GM23338 (cell line): ENCODE measurements at regions not wholly inside any gene's neighbourhood (a gene's known extent, or its start where the extent isn't known, plus 50 kb on each side); places are given as distances from the start of the nearest gene placed in this dataset.

Experiments used
- ATAC-seq: fragments of 200-7000 bp; cut with Tn5 transposase; 3 replicates; pipeline ENCODE4 v1.9.1; 2020
- DNase-seq: peaks from one replicate; pipeline ENCODE4 v3.0.0-alpha.2; 2015; ENCODE audit warnings: low spot score
- H2AFZ ChIP-seq: fragments of 200-600 bp; sonication (generic); 2 replicates; pipeline ENCODE4 v1.8.0; 2016; ENCODE audit warnings: antibody characterized with exemption, mild to moderate bottlenecking, moderate library complexity
- H3F3A ChIP-seq: fragments of 200-600 bp; sonication (generic); replicated peaks from 2 replicates; pipeline ENCODE4 v1.8.0; 2017; ENCODE audit warnings: antibody characterized with exemption, mixed run types, low read depth
- H3K27ac ChIP-seq: fragments of 200-600 bp; sonication (generic); 2 replicates; pipeline ENCODE4 v1.6.1; 2016; ENCODE audit warnings: low read depth
- H3K27me3 ChIP-seq: fragments of 200-600 bp; sonication (generic); 2 replicates; pipeline ENCODE4 v1.8.0; 2016; ENCODE audit warnings: mild to moderate bottlenecking, mixed run types, moderate library complexity; ENCODE audit not compliant: insufficient read depth
- H3K36me3 ChIP-seq: fragments of 200-600 bp; sonication (generic); 2 replicates; pipeline ENCODE4 v1.8.0; 2016; ENCODE audit warnings: mild to moderate bottlenecking; ENCODE audit not compliant: insufficient read depth
- H3K4me1 ChIP-seq: fragments of 200-600 bp; sonication (generic); 2 replicates; pipeline ENCODE4 v1.8.0; 2016; ENCODE audit warnings: mild to moderate bottlenecking, moderate library complexity; ENCODE audit not compliant: insufficient read depth
- H3K4me2 ChIP-seq: fragments of 200-600 bp; sonication (generic); 2 replicates; pipeline ENCODE4 v1.7.1; 2017; ENCODE audit warnings: mixed run types
- H3K4me3 ChIP-seq: fragments of 200-600 bp; sonication (generic); 2 replicates; pipeline ENCODE4 v1.6.1; 2016; ENCODE audit warnings: mixed run types
- H3K79me2 ChIP-seq: fragments of 200-600 bp; sonication (generic); replicated peaks from 2 replicates; pipeline ENCODE4 v1.8.0; 2017; ENCODE audit warnings: mild to moderate bottlenecking; ENCODE audit not compliant: insufficient read depth
- H3K9me2 ChIP-seq: fragments of 200-600 bp; sonication (generic); 2 replicates; pipeline ENCODE4 v1.8.0; 2017; ENCODE audit not compliant: insufficient read depth
- H4K20me1 ChIP-seq: fragments of 200-600 bp; sonication (generic); replicated peaks from 2 replicates; pipeline ENCODE4 v1.8.0; 2017; ENCODE audit warnings: mild to moderate bottlenecking; ENCODE audit not compliant: insufficient read depth
- H3K27ac Mint-ChIP-seq: 2 replicates; pipeline ENCODE4 v1.8.0; 2020; ENCODE audit warnings: inconsistent platforms, mild to moderate bottlenecking, moderate library complexity, mixed read lengths
- H3K27me3 Mint-ChIP-seq: 3 replicates; pipeline ENCODE4 v1.8.0; 2022; ENCODE audit warnings: low read depth, mild to moderate bottlenecking, moderate library complexity, mixed read lengths, inconsistent platforms; ENCODE audit not compliant: insufficient read depth, poor library complexity
- H3K36me3 Mint-ChIP-seq: 3 replicates; pipeline ENCODE4 v1.8.0; 2021; ENCODE audit warnings: low read depth, mild to moderate bottlenecking, inconsistent platforms, moderate library complexity, mixed read lengths
- H3K4me1 Mint-ChIP-seq: 3 replicates; pipeline ENCODE4 v1.8.0; 2020; ENCODE audit warnings: mild to moderate bottlenecking, inconsistent platforms, mixed read lengths
- H3K4me3 Mint-ChIP-seq: 3 replicates; pipeline ENCODE4 v1.8.0; 2021; ENCODE audit warnings: moderate library complexity, mild to moderate bottlenecking, inconsistent platforms, mixed read lengths
- H3K9me3 Mint-ChIP-seq: 3 replicates; pipeline ENCODE4 v1.8.0; 2020; ENCODE audit warnings: moderate library complexity, mild to moderate bottlenecking, inconsistent platforms, mixed read lengths
- CREB1 ChIP-seq: fragments of 250-450 bp; sonication (Bioruptor Pico); IDR thresholded peaks from 2 replicates; pipeline ENCODE4 v1.5.0; 2020; ENCODE audit warnings: low read depth, mild to moderate bottlenecking, moderate library complexity
- CTCF ChIP-seq, 2 experiments: fragments of 200-600 bp in 1 of 2; sonication (generic) in 1 of 2; conservative IDR thresholded peaks; 2 replicates each; pipeline versions ENCODE4 v1.5.1 to v1.6.1; 2016 to 2017; ENCODE audit warnings: antibody characterized with exemption in 2 of 2, low read depth in 2 of 2, mild to moderate bottlenecking in 2 of 2, moderate library complexity in 1 of 2
- EZH2 ChIP-seq: fragments of 200-600 bp; sonication (generic); IDR thresholded peaks from one replicate; pipeline ENCODE4 v1.8.0; 2017; ENCODE audit warnings: antibody characterized with exemption, mild to moderate bottlenecking, low read depth; ENCODE audit not compliant: unreplicated experiment
- JUNB ChIP-seq: IDR thresholded peaks from one replicate; pipeline ENCODE4 v1.6.1; 2016; ENCODE audit warnings: antibody characterized with exemption; ENCODE audit not compliant: unreplicated experiment
- POLR2AphosphoS5 ChIP-seq: IDR thresholded peaks from 2 replicates; pipeline ENCODE4 v1.6.1; 2016; ENCODE audit warnings: antibody characterized with exemption, low read depth
- REST ChIP-seq: IDR thresholded peaks from one replicate; pipeline ENCODE4 v1.6.1; 2018; ENCODE audit warnings: antibody characterized with exemption; ENCODE audit not compliant: unreplicated experiment
- STAT1 ChIP-seq: IDR thresholded peaks from one replicate; pipeline ENCODE4 v1.6.1; 2016; ENCODE audit warnings: antibody characterized with exemption; ENCODE audit not compliant: unreplicated experiment
- ZNF114 ChIP-seq: fragments of 250-450 bp; sonication (Bioruptor Pico); IDR thresholded peaks from 2 replicates; pipeline ENCODE4 v1.5.0; 2020; ENCODE audit warnings: mild to moderate bottlenecking, moderate library complexity
- ZNF331 ChIP-seq: fragments of 250-450 bp; sonication (Bioruptor Pico); IDR thresholded peaks from 2 replicates; pipeline ENCODE4 v1.5.0; 2020; ENCODE audit warnings: low read depth, mild to moderate bottlenecking, moderate library complexity

GRCh38 chrY:19502169-19503091 lies 242.1 kb downstream of the KDM5D start:
- peaks cover 3% of the 10 kb centered on the region; the same call in 1 of the 2 replicates for H3K4me1 ChIP-seq
- ATAC-seq (peak; percentile 63), DNase-seq (peak; percentile 28)
- peak overlapping the region; percentile 63 for H3K4me3 ChIP-seq
- no peak overlapping the region for H3K27ac ChIP-seq
- H3K4me2 ChIP-seq: peak overlapping the region; percentile 86
- no peaks in the 10 kb centered on the region for H3K36me3 Mint-ChIP-seq
- no peaks in the 10 kb centered on the region for H3F3A ChIP-seq
- H3K9me2 ChIP-seq: no peaks in the 10 kb centered on the region
- peaks cover 2% of the 10 kb centered on the region; the same call in 1 of the 3 replicates for H3K9me3 Mint-ChIP-seq
- H3K79me2 ChIP-seq: no peaks in the 10 kb centered on the region
- H4K20me1 ChIP-seq: no peaks in the 10 kb centered on the region
- TF ChIP-seq REST: no peak
- TF ChIP-seq EZH2: no peak
- TF ChIP-seq CREB1 (CRISPR knock-in tag): no peak
- no peak for TF ChIP-seq STAT1
- no peak for TF ChIP-seq ZNF114
- H3K4me3 Mint-ChIP-seq: peak overlapping the region; percentile 77
- peak overlapping the region; percentile 90 for H2AFZ ChIP-seq
- H3K27ac Mint-ChIP-seq: no peak overlapping the region
- no peaks in the 10 kb centered on the region for H3K36me3 ChIP-seq
- H3K27me3 ChIP-seq: peaks cover 10% of the 10 kb centered on the region; the same call in 1 of the 2 replicates
- H3K27me3 Mint-ChIP-seq: peaks cover 8% of the 10 kb centered on the region
- H3K4me1 Mint-ChIP-seq: peaks cover 12% of the 10 kb centered on the region; the same call in 2 of the 3 replicates

- peaks cover 12% of the 10 kb centered on the region; the same call in 2 of the 3 replicates for H3K4me1 Mint-ChIP-seq
- Histone ChIP-seq H3F3A (no peaks in the 10 kb centered on the region), H3K27me3 (peaks cover 10% of the 10 kb centered on the region; the same call in 1 of the 2 replicates), H3K4me3 (no peak overlapping the region), H3K27ac (no peak overlapping the region), H3K4me2 (no peak overlapping the region), H3K4me1 (peaks cover 3% of the 10 kb centered on the region; the same call in 1 of the 2 replicates), H2AFZ (no peak overlapping the region), H3K79me2 (no peaks in the 10 kb centered on the region), H3K9me2 (no peaks in the 10 kb centered on the region), H3K36me3 (no peaks in the 10 kb centered on the region), H4K20me1 (no peaks in the 10 kb centered on the region)
- peaks cover 8% of the 10 kb centered on the region for H3K27me3 Mint-ChIP-seq
- no peaks in the 10 kb centered on the region for H3K36me3 Mint-ChIP-seq
- H3K27ac Mint-ChIP-seq: no peak overlapping the region
- no peak for DNase-seq
- H3K9me3 Mint-ChIP-seq: peaks cover 2% of the 10 kb centered on the region; the same call in 1 of the 3 replicates
- ATAC-seq: no peak
- no peak overlapping the region for H3K4me3 Mint-ChIP-seq
- TF ChIP-seq JUNB (no peak), REST (no peak), ZNF331 (CRISPR knock-in tag) (no peak), STAT1 (no peak), CREB1 (CRISPR knock-in tag) (no peak), POLR2AphosphoS5 (no peak), CTCF (conservative IDR thresholded peaks at IDR 0.05; ENCODE audit: low read depth in 2 of 2) (no peak), EZH2 (no peak), ZNF114 (no peak)
Measured at GRCh38 chrY:19498556-19498955, 246.0 kb downstream of the KDM5D start.
